ENCODE measurements at regions not wholly inside any gene's neighbourhood (a gene's known extent, or its start where the extent isn't known, plus 50 kb on each side); places are given as distances from the start of the nearest gene placed in this dataset.

GRCh38 chr4:14178421-14178820, 550.9 kb upstream of the BOD1L1 start:
- H3K36me3 ChIP-seq = no peaks in the 10 kb centered on the region
- DNase-seq (no peak), ATAC-seq (no peak)
- H3K4me3 ChIP-seq = no peak overlapping the region
- no peak for TF ChIP-seq CTCF (IDR thresholded peaks at IDR 0.05 in 4 of 5, conservative IDR thresholded peaks at IDR 0.05 in 1 of 5)
- no peaks in the 10 kb centered on the region for H3K27me3 ChIP-seq
- intact Hi-C loops (cut with DNase I; ENCODE audit: low total_unique reads) = no loop called here
- in situ Hi-C loops (cut with MboI; ENCODE audit: low sequenced_read_pairs in 4 of 4) = no loop called here
- H3K27ac ChIP-seq = no peak overlapping the region
- H3K9me3 ChIP-seq = no peaks in the 10 kb centered on the region
- no peaks in the 10 kb centered on the region for H3K4me1 ChIP-seq

DNA sequence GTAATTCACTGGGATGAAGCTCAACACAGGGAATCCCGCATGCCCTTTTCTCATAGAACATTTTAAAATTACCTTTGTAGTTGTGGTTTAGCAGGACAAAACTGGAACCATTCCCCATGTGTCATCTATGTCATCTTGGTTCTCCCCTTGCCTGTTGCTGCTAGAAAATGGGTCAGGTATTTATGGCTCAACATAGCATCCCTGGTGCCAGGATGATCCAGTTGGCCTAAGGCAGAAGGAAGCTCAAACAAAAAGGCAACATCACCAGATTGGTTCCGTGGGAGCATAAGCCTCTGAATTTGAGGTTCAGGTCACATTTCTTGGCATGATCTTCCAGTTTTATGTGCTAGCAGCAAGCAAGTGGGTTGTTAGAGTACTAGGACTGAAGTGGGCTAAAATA, 552.6 kb upstream of the BOD1L1 start:
- ATAC-seq (no peak), DNase-seq (no peak)
- intact Hi-C loops (cut with DNase I; ENCODE audit: low total_unique reads) (no loop called here), in situ Hi-C loops (cut with MboI; ENCODE audit: low sequenced_read_pairs in 4 of 4) (no loop called here)
- H3K27me3 ChIP-seq = no peaks in the 10 kb centered on the region
- no peaks in the 10 kb centered on the region for H3K36me3 ChIP-seq
- no peak overlapping the region for H3K27ac ChIP-seq
- H3K4me1 ChIP-seq = no peaks in the 10 kb centered on the region
- no peak overlapping the region for H3K4me3 ChIP-seq
- H3K9me3 ChIP-seq = no peaks in the 10 kb centered on the region
- TF ChIP-seq CTCF (IDR thresholded peaks at IDR 0.05 in 4 of 5, conservative IDR thresholded peaks at IDR 0.05 in 1 of 5) (no peak), POLR2A (IDR thresholded peaks at IDR 0.05) (no peak)

DNA sequence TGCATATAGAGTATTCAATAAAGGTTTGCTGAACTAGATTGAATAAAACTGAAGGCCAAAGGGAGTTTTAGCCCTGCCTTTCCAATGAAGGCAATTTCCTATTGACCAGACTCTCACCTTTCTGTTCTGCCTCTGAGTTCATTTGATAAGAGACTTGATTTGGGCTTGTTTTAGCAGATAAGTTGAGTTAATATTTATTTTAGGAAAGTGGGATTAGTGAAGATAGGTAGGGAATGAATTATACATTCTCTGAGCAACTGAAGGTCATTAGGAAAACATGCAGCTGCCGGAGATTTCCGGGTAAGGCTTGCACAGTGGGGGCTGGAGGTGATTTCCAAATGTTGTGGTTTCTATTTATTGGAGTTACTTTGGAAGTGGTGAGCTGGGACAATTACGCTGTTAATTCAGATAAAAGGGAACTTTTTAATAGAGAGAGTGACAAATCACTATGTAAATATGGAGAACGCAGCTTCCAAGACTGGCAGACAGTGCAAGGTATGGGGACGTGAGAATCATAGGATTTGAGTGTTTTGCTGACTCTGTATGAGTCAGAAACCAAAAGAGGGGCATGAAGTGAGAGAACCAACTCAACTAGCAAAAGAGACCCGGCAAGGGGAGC, 553.6 kb upstream of the BOD1L1 start:
- Histone ChIP-seq H3K4me3 (no peak overlapping the region), H3K36me3 (no peaks in the 10 kb centered on the region), H3K27me3 (no peaks in the 10 kb centered on the region), H3K4me1 (no peaks in the 10 kb centered on the region), H3K9me3 (no peaks in the 10 kb centered on the region), H3K27ac (no peak overlapping the region)
- TF ChIP-seq CTCF (IDR thresholded peaks at IDR 0.05 in 4 of 5, conservative IDR thresholded peaks at IDR 0.05 in 1 of 5) (no peak), POLR2A (IDR thresholded peaks at IDR 0.05) (no peak)
- DNase-seq (no peak), ATAC-seq (no peak)
- in situ Hi-C loops (cut with MboI; ENCODE audit: low sequenced_read_pairs in 4 of 4) (no loop called here), intact Hi-C loops (cut with DNase I; ENCODE audit: low total_unique reads) (no loop called here)

- DNase-seq (no peak), ATAC-seq (no peak)
- in situ Hi-C loops (cut with MboI; ENCODE audit: low sequenced_read_pairs in 4 of 4) = no loop called here
- Histone ChIP-seq H3K9me3 (no peaks in the 10 kb centered on the region), H3K27ac (no peak overlapping the region), H3K4me1 (no peaks in the 10 kb centered on the region), H3K4me3 (no peak overlapping the region), H3K27me3 (no peaks in the 10 kb centered on the region), H3K36me3 (no peaks in the 10 kb centered on the region)
- intact Hi-C loops (cut with DNase I; ENCODE audit: low total_unique reads) = no loop called here
- TF ChIP-seq POLR2A (IDR thresholded peaks at IDR 0.05) = no peak
- no peak for TF ChIP-seq CTCF (IDR thresholded peaks at IDR 0.05 in 4 of 5, conservative IDR thresholded peaks at IDR 0.05 in 1 of 5)
Measured at GRCh38 chr4:14182148-14182547, 554.6 kb upstream of the BOD1L1 start.

DNA sequence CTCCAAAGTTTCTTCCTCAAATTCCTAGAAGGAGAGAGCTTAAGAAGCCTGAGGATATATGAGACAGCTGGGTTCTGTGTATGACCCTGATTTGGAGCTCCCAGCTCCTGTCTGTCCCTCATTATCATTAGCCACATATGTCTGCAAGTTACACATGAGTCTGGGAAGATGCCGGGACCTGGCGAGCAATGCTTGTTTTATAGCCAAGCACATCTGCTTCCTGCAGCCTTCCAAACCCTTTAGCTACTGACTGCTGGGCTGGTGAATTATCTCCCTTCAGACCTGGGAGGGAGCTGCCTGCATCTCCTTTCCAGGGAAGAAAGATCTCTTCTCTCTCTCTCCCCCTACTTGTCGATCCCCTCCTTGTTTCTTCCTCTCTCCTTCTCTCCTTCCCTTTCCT, 556.7 kb upstream of the BOD1L1 start:
- TF ChIP-seq CTCF (IDR thresholded peaks at IDR 0.05 in 4 of 5, conservative IDR thresholded peaks at IDR 0.05 in 1 of 5) (no peak), POLR2A (IDR thresholded peaks at IDR 0.05) (no peak)
- DNase-seq (no peak), ATAC-seq (no peak)
- Histone ChIP-seq H3K9me3 (no peaks in the 10 kb centered on the region), H3K4me3 (no peak overlapping the region), H3K27ac (no peak overlapping the region), H3K36me3 (no peaks in the 10 kb centered on the region), H3K4me1 (no peaks in the 10 kb centered on the region), H3K27me3 (no peaks in the 10 kb centered on the region)
- intact Hi-C loops (cut with DNase I; ENCODE audit: low total_unique reads) = no loop called here
- in situ Hi-C loops (cut with MboI; ENCODE audit: low sequenced_read_pairs in 4 of 4) = no loop called here

Data from gastrocnemius medialis (tissue), 4 donors.